ENCODE measurements at regions not wholly inside any gene's neighbourhood (a gene's known extent, or its start where the extent isn't known, plus 50 kb on each side); places are given as distances from the start of the nearest gene placed in this dataset.

DNA sequence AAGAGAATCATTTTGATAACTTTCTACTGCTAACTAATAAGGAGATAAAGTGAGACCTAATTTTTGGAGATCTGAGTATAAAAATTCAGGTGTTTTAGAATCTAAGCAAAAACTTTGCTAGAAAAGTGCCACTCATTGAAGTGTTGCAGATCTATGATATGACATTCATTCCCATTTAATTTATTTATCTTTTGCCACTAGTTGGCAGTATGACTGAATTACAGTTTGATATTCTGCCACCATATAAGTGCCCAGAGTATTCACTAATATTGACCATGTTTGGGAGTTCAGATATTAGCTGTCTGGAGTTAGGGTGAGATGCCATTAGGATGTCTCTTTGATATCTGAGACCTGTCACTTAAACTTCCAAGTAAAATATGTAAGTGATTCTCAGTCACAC is 251.3 kb upstream of the GBE1 start:
- H3K9me3 ChIP-seq, result peaks cover 7% of the 10 kb centered on the region; the same call in 1 of the 2 replicates
- H3K9ac ChIP-seq, result no peak overlapping the region
- TF ChIP-seq Cebpa-rat (IDR thresholded peaks at IDR 0.05), result no peak

DNA sequence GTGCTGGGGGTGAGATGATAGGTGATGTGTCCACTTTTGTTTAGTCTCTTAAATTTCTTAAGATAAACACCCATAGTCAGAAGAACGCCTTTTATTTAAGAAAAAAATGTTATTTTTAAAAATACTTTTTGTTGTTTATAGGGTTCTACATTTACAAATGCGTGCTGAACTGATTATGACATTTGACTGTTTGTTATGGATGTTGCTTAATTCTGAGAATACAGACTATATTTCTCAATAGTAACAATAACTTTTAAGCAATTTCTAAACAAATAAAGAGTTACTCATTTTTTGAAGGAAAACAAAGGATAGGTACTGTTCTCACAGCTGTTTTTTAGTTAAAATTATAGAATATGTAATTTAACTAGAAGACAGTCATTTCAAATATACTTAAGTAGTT is 249.9 kb upstream of the GBE1 start:
- no peaks in the 10 kb centered on the region for H3K36me3 ChIP-seq
- H3K9me3 ChIP-seq, result peaks cover 15% of the 10 kb centered on the region
- no peak overlapping the region for H3K27ac ChIP-seq
- no peak overlapping the region for H3K9ac ChIP-seq
- no peaks in the 10 kb centered on the region for H3K4me1 ChIP-seq
- H4K20me1 ChIP-seq, result no peaks in the 10 kb centered on the region
- TF ChIP-seq Cebpa-rat (IDR thresholded peaks at IDR 0.05), result no peak
- no peaks in the 10 kb centered on the region for H3K27me3 ChIP-seq
- no peak overlapping the region for H3K4me3 ChIP-seq
- H3K4me2 ChIP-seq, result no peak overlapping the region

More for the DNA sequence above, 251.3 kb upstream of the GBE1 start:
- no peak overlapping the region for H3K4me2 ChIP-seq
- H3K4me1 ChIP-seq, result no peaks in the 10 kb centered on the region
- H3K27me3 ChIP-seq, result no peaks in the 10 kb centered on the region
- H3K4me3 ChIP-seq, result no peak overlapping the region
- no peaks in the 10 kb centered on the region for H4K20me1 ChIP-seq
- H3K36me3 ChIP-seq, result no peaks in the 10 kb centered on the region
- H3K27ac ChIP-seq, result no peak overlapping the region

DNA sequence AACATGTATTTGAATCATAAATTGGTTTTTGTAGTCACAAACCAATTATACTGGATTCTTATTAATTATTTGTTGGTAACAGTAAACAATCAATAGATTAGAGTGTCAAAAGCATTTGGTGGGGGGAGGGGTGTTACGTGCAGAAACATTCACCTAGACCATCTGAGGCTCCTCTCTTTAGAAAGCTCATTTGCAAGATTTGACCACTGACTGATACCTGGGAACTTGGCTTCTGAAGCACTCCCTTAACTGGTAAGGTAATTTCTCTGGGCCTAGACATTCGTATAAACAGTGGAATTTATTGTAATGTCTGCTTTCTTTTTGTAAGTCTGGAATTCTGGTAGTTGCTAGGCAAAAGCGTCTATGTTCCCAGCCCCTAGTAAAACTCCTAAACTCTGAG is 243.8 kb upstream of the GBE1 start:
- H3K4me1 ChIP-seq, result no peaks in the 10 kb centered on the region
- H4K20me1 ChIP-seq, result no peaks in the 10 kb centered on the region
- H3K27me3 ChIP-seq, result no peaks in the 10 kb centered on the region
- no peak overlapping the region for H3K4me3 ChIP-seq
- no peak for TF ChIP-seq Cebpa-rat (IDR thresholded peaks at IDR 0.05)
- no peaks in the 10 kb centered on the region for H3K36me3 ChIP-seq
- peaks cover 8% of the 10 kb centered on the region for H3K9me3 ChIP-seq
- no peak overlapping the region for H3K27ac ChIP-seq
- no peak overlapping the region for H3K9ac ChIP-seq
- no peak overlapping the region for H3K4me2 ChIP-seq

- Histone ChIP-seq H3K9me3 (peaks cover 8% of the 10 kb centered on the region), H3K27ac (no peak overlapping the region), H3K4me2 (no peak overlapping the region), H3K4me3 (no peak overlapping the region), H3K9ac (no peak overlapping the region), H4K20me1 (no peaks in the 10 kb centered on the region), H3K36me3 (no peaks in the 10 kb centered on the region), H3K4me1 (no peaks in the 10 kb centered on the region), H3K27me3 (no peaks in the 10 kb centered on the region)
- TF ChIP-seq Cebpa-rat (IDR thresholded peaks at IDR 0.05), result no peak
These were observed 242.8 kb upstream of the GBE1 start for GRCh38 chr3:82004266-82004665.

- Histone ChIP-seq H3K4me2 (no peak overlapping the region), H3K36me3 (no peaks in the 10 kb centered on the region), H3K27ac (no peak overlapping the region), H3K9ac (no peak overlapping the region), H3K4me1 (no peaks in the 10 kb centered on the region), H3K9me3 (peaks cover 8% of the 10 kb centered on the region), H3K27me3 (no peaks in the 10 kb centered on the region), H3K4me3 (no peak overlapping the region), H4K20me1 (no peaks in the 10 kb centered on the region)
- TF ChIP-seq Cebpa-rat (IDR thresholded peaks at IDR 0.05), result no peak
These were observed 241.7 kb upstream of the GBE1 start for GRCh38 chr3:82002986-82003642.

- no peak for TF ChIP-seq Cebpa-rat (IDR thresholded peaks at IDR 0.05)
- Histone ChIP-seq H3K9ac (no peak overlapping the region), H3K27me3 (no peaks in the 10 kb centered on the region), H3K4me1 (no peaks in the 10 kb centered on the region), H3K4me2 (no peak overlapping the region), H4K20me1 (no peaks in the 10 kb centered on the region), H3K36me3 (no peaks in the 10 kb centered on the region), H3K4me3 (no peak overlapping the region), H3K27ac (no peak overlapping the region), H3K9me3 (peaks cover 6% of the 10 kb centered on the region)
These were observed 241.0 kb upstream of the GBE1 start for GRCh38 chr3:82002491-82002890.

- Histone ChIP-seq H3K27me3 (no peaks in the 10 kb centered on the region), H4K20me1 (no peaks in the 10 kb centered on the region), H3K4me3 (no peak overlapping the region), H3K36me3 (no peaks in the 10 kb centered on the region), H3K4me1 (no peaks in the 10 kb centered on the region), H3K9ac (no peak overlapping the region), H3K9me3 (no peaks in the 10 kb centered on the region), H3K27ac (no peak overlapping the region), H3K4me2 (no peak overlapping the region)
- no peak for TF ChIP-seq Cebpa-rat (IDR thresholded peaks at IDR 0.05)
These were observed 240.0 kb upstream of the GBE1 start for GRCh38 chr3:82001276-82001923.

DNA sequence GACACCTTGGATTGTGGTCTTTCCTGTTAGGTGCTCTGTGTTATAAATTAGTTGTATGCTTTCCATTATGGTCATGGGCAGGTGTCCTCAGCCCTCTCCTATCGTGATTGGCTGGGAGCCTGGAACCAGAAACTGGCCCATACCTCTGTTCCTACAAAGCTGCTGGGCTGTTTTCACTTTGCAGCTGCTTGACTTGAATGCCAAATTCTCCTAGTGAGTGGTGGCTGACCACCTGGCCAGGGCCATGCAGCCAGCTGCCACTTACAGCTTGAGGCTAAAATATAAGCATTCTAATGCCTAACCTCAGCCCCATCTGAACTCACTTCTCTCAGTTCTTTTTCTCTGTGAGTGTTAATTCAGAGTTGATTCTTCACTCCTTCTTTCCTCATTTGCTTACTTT is 239.3 kb upstream of the GBE1 start:
- H3K36me3 ChIP-seq, result no peaks in the 10 kb centered on the region
- TF ChIP-seq Cebpa-rat (IDR thresholded peaks at IDR 0.05), result no peak

DNA sequence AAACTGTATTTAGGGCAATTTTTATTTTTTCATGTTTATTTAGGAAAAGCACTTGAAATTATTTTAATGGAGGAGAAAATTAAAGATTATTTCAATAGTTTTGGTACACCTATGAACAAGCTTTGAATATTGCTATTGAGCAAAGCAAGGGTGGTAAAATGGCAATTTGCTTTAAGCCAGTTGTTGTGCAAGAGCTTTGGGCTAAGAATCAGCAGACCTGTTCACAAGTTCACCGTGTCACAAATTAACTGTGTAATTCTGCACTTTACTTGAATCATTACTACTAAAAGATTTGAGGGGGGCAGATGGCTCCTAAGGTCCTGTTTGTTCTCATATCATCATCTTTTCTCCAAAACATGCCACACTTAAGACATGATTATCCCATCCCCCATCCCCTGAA is 238.9 kb upstream of the GBE1 start:
- Histone ChIP-seq H3K4me3 (no peak overlapping the region), H3K9me3 (no peaks in the 10 kb centered on the region), H4K20me1 (no peaks in the 10 kb centered on the region), H3K4me1 (no peaks in the 10 kb centered on the region), H3K27ac (no peak overlapping the region), H3K4me2 (no peak overlapping the region), H3K9ac (no peak overlapping the region), H3K27me3 (no peaks in the 10 kb centered on the region), H3K36me3 (no peaks in the 10 kb centered on the region)
- TF ChIP-seq Cebpa-rat (IDR thresholded peaks at IDR 0.05), result no peak

More for the DNA sequence above, 239.3 kb upstream of the GBE1 start:
- no peaks in the 10 kb centered on the region for H4K20me1 ChIP-seq
- no peak overlapping the region for H3K4me2 ChIP-seq
- H3K4me1 ChIP-seq, result no peaks in the 10 kb centered on the region
- H3K27ac ChIP-seq, result no peak overlapping the region
- H3K9ac ChIP-seq, result no peak overlapping the region
- no peak overlapping the region for H3K4me3 ChIP-seq
- H3K9me3 ChIP-seq, result no peaks in the 10 kb centered on the region
- no peaks in the 10 kb centered on the region for H3K27me3 ChIP-seq

- TF ChIP-seq Cebpa-rat (IDR thresholded peaks at IDR 0.05), result no peak
- Histone ChIP-seq H3K36me3 (no peaks in the 10 kb centered on the region), H3K27me3 (no peaks in the 10 kb centered on the region), H3K9me3 (no peaks in the 10 kb centered on the region), H3K4me1 (no peaks in the 10 kb centered on the region), H3K4me3 (no peak overlapping the region), H4K20me1 (no peaks in the 10 kb centered on the region), H3K4me2 (no peak overlapping the region), H3K27ac (no peak overlapping the region), H3K9ac (no peak overlapping the region)
These were observed 237.5 kb upstream of the GBE1 start for GRCh38 chr3:81998907-81999306.
